ENCODE measurements at regions not wholly inside any gene's neighbourhood (a gene's known extent, or its start where the extent isn't known, plus 50 kb on each side); places are given as distances from the start of the nearest gene placed in this dataset.

- no peak for DNase-seq
Measured at GRCh38 chr16:82567175-82567574, 59.6 kb upstream of the CDH13 start.

- DNase-seq: no peak
Measured at GRCh38 chr16:82563401-82563800, 63.4 kb upstream of the CDH13 start.

DNA sequence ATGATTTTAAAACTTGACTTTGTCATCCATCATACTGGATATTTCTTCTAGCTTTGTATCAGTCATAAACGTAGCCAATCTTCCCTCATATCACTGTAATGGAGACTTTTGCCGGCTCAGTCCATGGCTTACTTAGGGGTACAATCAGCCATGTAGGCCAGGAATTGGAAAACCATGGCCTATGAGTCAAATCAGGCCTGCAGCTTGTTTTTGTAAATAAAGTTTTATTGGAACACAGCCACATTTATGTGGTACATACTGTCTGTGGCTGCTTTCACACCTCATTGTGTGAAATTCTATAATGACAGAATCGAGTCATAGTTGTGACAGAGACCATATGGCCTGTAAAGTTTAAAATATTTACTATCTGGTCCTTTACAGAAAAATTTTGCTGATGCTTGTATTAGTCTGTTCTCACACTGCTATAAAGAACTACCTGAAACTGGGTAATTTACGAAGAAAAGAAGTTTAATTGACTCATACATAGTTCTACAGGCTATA, 64.5 kb upstream of the CDH13 start:
- no peak for DNase-seq

DNA sequence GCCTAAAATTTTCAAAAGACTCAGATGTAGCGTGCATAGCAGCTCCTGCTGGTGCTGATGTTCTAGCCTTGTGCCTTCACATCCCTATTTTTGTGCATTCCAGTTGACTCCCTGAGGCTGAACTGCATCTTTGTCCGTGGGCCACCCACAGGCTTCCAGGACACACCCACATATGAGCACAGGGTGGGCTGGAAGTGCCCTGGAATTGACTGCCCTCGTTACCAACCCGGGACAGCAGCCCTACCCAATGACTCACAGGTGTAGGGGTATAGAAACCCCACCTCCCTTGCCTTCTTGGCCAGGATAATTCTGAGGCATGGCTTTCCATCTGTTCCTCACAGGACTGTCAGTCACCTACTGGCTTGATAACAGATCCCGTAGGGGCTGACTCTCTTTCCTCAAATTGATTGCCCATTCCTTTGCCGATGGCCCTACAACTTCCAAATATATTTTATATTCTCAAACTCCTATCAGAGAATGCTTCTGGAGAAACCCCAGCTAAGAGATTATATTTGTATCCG, 65.9 kb upstream of the CDH13 start:
- no peak for DNase-seq

GRCh38 chr16:82544378-82545160, 82.2 kb upstream of the CDH13 start:
- no peak for DNase-seq

- DNase-seq: no peak
Measured at GRCh38 chr16:82542714-82543113, 84.1 kb upstream of the CDH13 start.

DNA sequence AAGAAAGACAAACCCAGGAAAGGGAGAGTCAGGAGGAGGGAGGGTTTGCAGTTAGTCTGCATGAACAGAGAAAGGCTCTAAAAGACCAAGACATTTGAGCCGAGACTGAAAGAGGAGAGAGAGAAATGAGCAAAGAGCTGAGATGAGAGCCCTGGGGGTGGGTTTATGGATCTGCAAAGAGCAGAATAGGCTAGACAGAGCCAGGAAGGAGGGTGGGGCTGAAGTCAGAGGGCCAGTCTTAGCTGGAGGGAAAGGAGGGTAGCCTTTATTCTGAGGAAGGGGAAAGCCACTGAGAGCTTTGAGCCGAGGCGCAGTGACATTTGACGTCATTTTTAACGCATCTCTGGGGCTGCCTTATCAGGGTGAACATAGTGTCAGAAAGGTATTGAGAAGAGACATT, 85.7 kb upstream of the CDH13 start:
- DNase-seq: no peak

DNA sequence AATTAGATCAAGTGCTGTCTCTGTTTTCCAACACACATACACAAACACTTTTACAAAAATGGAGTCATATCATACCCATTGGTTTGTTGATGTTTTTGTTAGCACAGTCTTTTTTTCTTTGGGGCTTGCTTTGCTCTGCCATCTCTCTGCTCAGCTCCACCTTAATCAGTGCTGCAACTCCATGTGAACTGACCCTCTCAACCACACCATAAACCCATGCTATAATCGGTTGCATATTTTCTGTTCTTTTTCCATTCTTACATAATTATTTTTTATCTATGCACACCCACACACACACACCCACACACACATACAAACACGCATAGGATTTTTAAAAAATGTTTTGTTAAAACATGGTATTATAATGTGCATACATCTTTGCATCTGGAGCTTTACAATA, 91.0 kb upstream of the CDH13 start:
- no peak for DNase-seq

DNA sequence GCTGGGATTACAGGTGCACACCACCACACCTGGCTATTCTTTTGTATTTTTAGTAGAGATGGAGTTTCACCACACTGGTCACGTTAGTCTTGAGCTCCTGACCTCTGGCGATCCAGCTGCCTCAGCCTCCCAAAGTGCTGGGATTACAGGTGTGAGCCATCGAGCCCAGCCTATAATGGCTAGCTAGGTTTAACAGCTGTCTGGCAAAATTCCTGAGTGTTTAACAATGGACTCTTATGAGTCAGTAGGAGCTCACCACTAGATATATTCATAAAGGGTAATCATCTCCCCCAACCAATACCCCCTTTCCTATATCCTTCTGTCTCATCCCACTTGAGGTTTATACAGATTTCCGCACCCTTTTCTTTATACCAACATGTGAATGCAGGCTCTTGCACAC, 91.5 kb upstream of the CDH13 start:
- no peak for DNase-seq

DNA sequence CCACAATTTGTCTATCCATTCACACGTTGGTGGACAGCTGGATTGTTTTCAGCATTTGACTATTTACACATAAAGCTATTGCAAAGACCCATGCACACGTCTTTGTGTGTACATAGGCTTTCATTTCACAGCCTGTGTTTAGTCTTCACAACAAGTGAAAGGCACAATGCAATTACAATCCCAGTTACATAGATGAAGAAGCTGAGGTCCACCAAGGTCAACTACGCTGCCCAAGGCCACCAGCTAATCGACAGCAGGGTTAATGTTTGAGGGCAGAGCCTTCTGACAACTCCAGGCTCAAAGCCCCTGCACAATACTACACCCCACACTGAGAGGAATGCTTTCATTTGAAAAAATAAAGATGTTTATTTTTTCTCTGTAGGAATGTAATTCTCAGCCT, 93.6 kb upstream of the CDH13 start:
- no peak for DNase-seq

GRCh38 chr16:82530883-82531282, 95.9 kb upstream of the CDH13 start:
- no peak for DNase-seq

- DNase-seq: no peak
Measured at GRCh38 chr16:82527101-82527500, 99.7 kb upstream of the CDH13 start.

- no peak for DNase-seq
Measured at GRCh38 chr16:82524976-82525375, 101.8 kb upstream of the CDH13 start.

DNA sequence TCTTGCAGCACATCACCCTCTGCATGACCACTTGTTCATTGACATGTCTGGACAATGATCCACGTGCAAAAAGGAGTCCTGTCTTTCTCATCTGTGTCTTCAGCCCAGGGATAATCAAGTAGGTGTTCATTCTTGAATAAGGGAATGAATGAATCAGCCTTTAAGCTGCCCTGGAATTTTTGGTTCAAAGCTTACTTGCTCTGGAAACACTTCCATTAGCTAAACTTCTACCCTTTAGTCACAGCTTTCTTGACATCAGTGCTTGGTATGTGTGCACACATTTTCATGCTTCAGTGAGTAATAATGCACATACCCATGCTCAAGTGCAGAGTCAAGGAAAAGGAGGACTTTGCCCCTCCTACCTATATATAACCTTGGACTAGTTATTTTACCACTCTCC, 103.0 kb upstream of the CDH13 start:
- no peak for DNase-seq

DNA sequence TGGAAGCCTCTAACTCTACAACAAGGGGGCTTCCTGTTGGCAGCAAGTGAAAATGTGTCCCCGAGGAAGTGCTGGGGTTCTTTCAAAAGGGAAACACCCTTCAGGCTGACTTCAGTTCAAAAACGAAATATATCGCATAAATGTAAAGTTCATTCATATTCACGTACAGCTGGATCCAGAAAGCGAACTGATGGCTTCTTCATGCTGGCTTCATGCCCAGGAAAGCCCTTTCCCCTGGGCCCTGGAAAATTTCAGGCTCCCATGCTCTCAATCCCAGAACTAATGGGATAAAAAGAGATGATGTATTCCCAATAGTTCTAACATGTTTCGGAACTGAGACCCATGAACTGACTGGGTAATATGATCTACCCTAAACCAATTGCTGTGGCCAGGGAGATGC, 104.7 kb upstream of the CDH13 start:
- DNase-seq: no peak

DNA sequence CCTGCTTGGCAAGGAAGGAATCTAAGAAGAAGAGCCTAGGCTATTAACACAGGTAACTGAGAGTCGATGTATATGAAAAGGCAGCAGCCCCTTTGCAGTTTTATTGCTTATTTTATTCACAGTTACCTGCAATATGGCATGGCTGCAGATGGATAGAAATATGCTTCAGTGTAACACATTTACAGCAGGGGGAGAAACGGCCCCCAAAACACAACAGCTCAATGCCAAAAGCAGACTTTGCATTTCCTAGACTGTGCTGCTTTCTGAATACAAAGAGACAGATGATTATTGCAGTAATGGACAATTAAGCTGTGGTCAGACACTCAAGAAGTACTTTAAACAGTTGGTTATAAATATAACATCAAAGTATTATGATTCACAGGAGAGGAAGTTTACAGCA, 108.0 kb upstream of the CDH13 start:
- no peak for DNase-seq

DNA sequence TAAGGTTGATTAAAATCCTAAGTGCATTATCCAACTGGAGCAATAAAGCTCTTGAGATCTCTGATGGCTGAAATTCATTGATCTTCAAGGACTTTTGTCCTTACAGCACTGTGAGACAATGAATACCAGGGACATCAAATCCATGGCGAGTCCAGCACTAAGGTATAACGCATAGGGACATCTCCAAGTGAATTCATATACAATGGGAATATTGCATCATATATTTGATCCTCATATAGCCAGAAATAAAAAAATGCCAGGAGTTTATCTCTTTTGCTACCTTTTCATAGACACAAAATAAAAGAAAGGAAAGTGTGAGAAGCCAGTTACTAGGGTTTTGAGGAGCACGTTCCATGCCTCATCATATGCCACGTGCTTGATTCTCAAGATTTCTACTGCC, 112.5 kb upstream of the CDH13 start:
- no peak for DNase-seq

DNA sequence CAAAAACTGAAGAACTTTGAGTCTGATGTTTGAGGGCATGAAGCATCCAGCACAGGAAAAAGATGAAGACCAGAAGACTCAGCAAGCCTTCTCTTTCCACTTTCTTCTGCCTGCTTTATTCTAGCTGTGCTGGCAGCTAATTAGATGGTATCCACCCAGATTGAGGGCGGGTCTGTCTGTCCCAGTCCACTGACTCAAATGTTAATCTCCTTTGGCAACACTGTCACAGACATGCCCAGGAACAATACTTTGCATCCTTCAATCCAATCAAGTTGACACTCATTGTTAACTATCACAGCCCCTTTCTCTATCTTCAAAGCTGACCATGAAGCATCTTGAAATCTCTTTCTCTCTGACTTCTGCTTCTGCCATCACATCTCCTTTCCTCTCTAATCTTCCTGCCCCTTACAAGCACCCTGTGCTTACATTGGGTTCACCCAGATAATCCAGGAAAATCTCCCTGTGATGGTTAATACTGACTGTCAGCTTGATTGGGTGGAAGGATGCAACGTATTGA, 115.9 kb upstream of the CDH13 start:
- DNase-seq: no peak

DNA sequence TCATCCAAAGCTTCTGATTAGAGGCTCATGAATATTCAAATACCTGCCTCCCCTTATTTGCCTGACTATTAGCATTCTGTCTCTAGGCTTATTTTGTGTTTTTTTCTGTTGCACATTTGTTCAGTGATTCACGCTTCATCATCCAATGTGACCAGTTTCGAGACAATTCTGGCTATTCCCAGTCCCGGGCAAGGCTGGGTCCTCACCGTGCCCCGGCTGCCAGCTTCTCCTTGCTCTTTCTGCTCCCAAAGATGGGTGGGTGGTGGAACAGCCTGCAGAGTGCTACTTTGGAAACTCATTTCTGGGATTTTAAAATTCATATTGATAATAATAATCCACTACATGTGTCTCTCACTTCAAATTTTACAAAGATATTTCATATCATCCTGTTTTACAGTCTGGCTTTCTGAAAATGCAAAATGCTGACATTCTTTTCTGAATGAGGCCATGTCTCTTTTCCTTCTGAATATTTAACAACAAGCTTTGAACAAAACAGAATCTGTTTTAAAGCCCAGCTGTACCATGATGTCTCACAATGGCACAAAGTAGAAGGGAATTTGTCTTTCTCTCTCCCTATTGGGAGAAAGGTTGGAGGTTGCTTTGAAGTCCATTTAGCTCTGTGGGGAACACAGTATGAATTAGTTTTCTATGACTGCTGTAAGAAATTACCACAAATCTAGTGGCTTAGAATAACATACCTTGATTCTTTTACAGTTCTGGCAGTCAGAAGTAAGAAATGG, 116.9 kb upstream of the CDH13 start:
- no peak for DNase-seq

- DNase-seq: no peak
Measured at GRCh38 chr16:82506692-82507670, 119.8 kb upstream of the CDH13 start.

GRCh38 chr16:82504836-82505235, 121.9 kb upstream of the CDH13 start:
- no peak for DNase-seq

GRCh38 chr16:82499302-82499701, 127.5 kb upstream of the CDH13 start:
- no peak for DNase-seq

DNA sequence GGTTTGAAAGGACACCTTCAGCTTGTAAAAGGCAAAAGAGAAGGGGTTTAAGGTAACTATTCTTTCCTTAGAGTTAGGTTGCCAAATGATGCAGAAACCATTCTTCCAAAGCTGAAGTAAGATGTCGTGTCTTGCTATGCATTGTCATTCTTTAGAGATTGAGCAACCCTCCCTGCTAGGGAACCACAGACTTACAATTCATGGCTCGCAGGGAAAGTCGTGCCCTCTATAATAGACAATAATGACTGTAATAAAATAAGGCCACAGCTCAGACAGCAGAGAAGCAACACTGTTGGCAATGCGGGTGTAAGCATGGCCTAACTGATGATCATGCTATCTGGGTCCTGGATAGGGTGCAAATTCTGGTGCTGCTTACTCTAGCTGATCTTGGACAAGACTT, 129.6 kb upstream of the CDH13 start:
- no peak for DNase-seq
